ENCODE measurements at regions not wholly inside any gene's neighbourhood (a gene's known extent, or its start where the extent isn't known, plus 50 kb on each side); places are given as distances from the start of the nearest gene placed in this dataset.

DNA sequence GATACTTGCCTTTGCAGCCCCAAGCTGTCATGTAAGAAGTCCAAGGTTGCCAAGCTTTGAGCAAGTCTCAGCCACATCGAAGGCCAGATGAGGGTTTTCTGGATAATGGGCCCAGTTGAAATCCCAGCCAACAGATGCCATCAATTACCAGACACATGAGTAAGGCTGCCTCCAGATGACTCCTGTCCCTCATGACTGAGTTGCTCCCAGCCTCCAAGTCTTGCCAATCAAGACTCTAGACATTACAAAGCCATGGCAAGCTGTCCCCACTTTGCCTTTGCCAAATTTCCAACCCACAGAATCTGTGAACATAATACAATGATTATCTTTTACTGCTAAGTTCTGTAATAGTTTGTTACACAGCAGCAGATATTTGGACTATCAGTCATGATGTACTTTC lies 76.8 kb upstream of the ARMC2 start:
- TF ChIP-seq, protein P1, sequence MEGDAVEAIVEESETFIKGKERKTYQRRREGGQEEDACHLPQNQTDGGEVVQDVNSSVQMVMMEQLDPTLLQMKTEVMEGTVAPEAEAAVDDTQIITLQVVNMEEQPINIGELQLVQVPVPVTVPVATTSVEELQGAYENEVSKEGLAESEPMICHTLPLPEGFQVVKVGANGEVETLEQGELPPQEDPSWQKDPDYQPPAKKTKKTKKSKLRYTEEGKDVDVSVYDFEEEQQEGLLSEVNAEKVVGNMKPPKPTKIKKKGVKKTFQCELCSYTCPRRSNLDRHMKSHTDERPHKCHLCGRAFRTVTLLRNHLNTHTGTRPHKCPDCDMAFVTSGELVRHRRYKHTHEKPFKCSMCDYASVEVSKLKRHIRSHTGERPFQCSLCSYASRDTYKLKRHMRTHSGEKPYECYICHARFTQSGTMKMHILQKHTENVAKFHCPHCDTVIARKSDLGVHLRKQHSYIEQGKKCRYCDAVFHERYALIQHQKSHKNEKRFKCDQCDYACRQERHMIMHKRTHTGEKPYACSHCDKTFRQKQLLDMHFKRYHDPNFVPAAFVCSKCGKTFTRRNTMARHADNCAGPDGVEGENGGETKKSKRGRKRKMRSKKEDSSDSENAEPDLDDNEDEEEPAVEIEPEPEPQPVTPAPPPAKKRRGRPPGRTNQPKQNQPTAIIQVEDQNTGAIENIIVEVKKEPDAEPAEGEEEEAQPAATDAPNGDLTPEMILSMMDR (IDR thresholded peaks at IDR 0.05): no peak
- TF ChIP-seq ZFX (IDR thresholded peaks at IDR 0.05; ENCODE audit: borderline replicate concordance): no peak
